Mucosa of stomach (tissue), 1 donor: ENCODE measurements at regions not wholly inside any gene's neighbourhood (a gene's known extent, or its start where the extent isn't known, plus 50 kb on each side); places are given as distances from the start of the nearest gene placed in this dataset.

Experiments
- H3K27me3 ChIP-seq: one replicate; pipeline ENCODE4 v1.7.0; 2013; ENCODE audit warnings: mild to moderate bottlenecking, low read length; ENCODE audit not compliant: control insufficient read depth, insufficient read depth
- H3K36me3 ChIP-seq: one replicate; pipeline ENCODE4 v1.7.0; 2013; ENCODE audit warnings: low read length; ENCODE audit not compliant: control insufficient read depth, insufficient read depth
- H3K4me1 ChIP-seq: one replicate; pipeline ENCODE4 v1.7.0; 2013; ENCODE audit warnings: mild to moderate bottlenecking, low read length; ENCODE audit not compliant: control insufficient read depth, insufficient read depth
- H3K4me3 ChIP-seq: one replicate; pipeline ENCODE4 v1.7.0; 2013; ENCODE audit warnings: low read length
- H3K9ac ChIP-seq: one replicate; pipeline ENCODE4 v1.7.0; 2013; ENCODE audit warnings: mild to moderate bottlenecking, low read length, moderate library complexity
- H3K9me3 ChIP-seq: one replicate; pipeline ENCODE4 v1.7.0; 2013; ENCODE audit warnings: mild to moderate bottlenecking, low read length, moderate library complexity; ENCODE audit not compliant: control insufficient read depth
- donor health status: Pancreatic carcinoma.

GRCh38 chr13:90121784-90122183 lies 1225.7 kb upstream of the MIR17HG start:
- Histone ChIP-seq H3K27me3 (no peaks in the 10 kb centered on the region), H3K9me3 (no peaks in the 10 kb centered on the region), H3K36me3 (no peaks in the 10 kb centered on the region), H3K9ac (no peak overlapping the region), H3K4me3 (no peak overlapping the region), H3K4me1 (no peaks in the 10 kb centered on the region)

GRCh38 chr13:90122531-90122930 lies 1225.0 kb upstream of the MIR17HG start:
- Histone ChIP-seq H3K9ac (no peak overlapping the region), H3K27me3 (no peaks in the 10 kb centered on the region), H3K4me1 (no peaks in the 10 kb centered on the region), H3K9me3 (no peaks in the 10 kb centered on the region), H3K36me3 (no peaks in the 10 kb centered on the region), H3K4me3 (no peak overlapping the region)

- H3K36me3 ChIP-seq, result no peaks in the 10 kb centered on the region
- H3K27me3 ChIP-seq, result no peaks in the 10 kb centered on the region
- H3K9me3 ChIP-seq, result no peaks in the 10 kb centered on the region
Observed at GRCh38 chr13:90135558-90135957, 1211.9 kb upstream of the MIR17HG start.

GRCh38 chr13:90142251-90142650 lies 1205.2 kb upstream of the MIR17HG start:
- H3K9ac ChIP-seq, result no peak overlapping the region
- no peaks in the 10 kb centered on the region for H3K4me1 ChIP-seq
- H3K27me3 ChIP-seq, result no peaks in the 10 kb centered on the region
- H3K36me3 ChIP-seq, result no peaks in the 10 kb centered on the region
- no peaks in the 10 kb centered on the region for H3K9me3 ChIP-seq
- no peak overlapping the region for H3K4me3 ChIP-seq

More at GRCh38 chr13:90135558-90135957, 1211.9 kb upstream of the MIR17HG start:
- Histone ChIP-seq H3K9ac (no peak overlapping the region), H3K4me3 (no peak overlapping the region), H3K4me1 (no peaks in the 10 kb centered on the region)

GRCh38 chr13:90154311-90154960 lies 1193.1 kb upstream of the MIR17HG start:
- no peak overlapping the region for H3K9ac ChIP-seq
- no peaks in the 10 kb centered on the region for H3K36me3 ChIP-seq

GRCh38 chr13:90156390-90156789 lies 1191.1 kb upstream of the MIR17HG start:
- no peaks in the 10 kb centered on the region for H3K36me3 ChIP-seq

More at GRCh38 chr13:90154311-90154960, 1193.1 kb upstream of the MIR17HG start:
- H3K4me1 ChIP-seq, result no peaks in the 10 kb centered on the region
- H3K9me3 ChIP-seq, result no peaks in the 10 kb centered on the region
- H3K4me3 ChIP-seq, result no peak overlapping the region
- no peaks in the 10 kb centered on the region for H3K27me3 ChIP-seq

GRCh38 chr13:90168953-90169352 lies 1178.5 kb upstream of the MIR17HG start:
- Histone ChIP-seq H3K27me3 (no peaks in the 10 kb centered on the region), H3K9ac (no peak overlapping the region), H3K4me3 (no peak overlapping the region), H3K9me3 (no peaks in the 10 kb centered on the region), H3K4me1 (no peaks in the 10 kb centered on the region), H3K36me3 (no peaks in the 10 kb centered on the region)

More at GRCh38 chr13:90156390-90156789, 1191.1 kb upstream of the MIR17HG start:
- H3K4me3 ChIP-seq, result no peak overlapping the region
- no peaks in the 10 kb centered on the region for H3K27me3 ChIP-seq
- no peaks in the 10 kb centered on the region for H3K9me3 ChIP-seq
- no peak overlapping the region for H3K9ac ChIP-seq
- H3K4me1 ChIP-seq, result no peaks in the 10 kb centered on the region

GRCh38 chr13:90170208-90170607 lies 1177.3 kb upstream of the MIR17HG start:
- Histone ChIP-seq H3K4me1 (no peaks in the 10 kb centered on the region), H3K27me3 (no peaks in the 10 kb centered on the region), H3K4me3 (no peak overlapping the region), H3K36me3 (no peaks in the 10 kb centered on the region), H3K9ac (no peak overlapping the region), H3K9me3 (no peaks in the 10 kb centered on the region)

GRCh38 chr13:90171649-90172048 lies 1175.8 kb upstream of the MIR17HG start:
- Histone ChIP-seq H3K36me3 (no peaks in the 10 kb centered on the region), H3K9ac (no peak overlapping the region), H3K4me1 (no peaks in the 10 kb centered on the region), H3K4me3 (no peak overlapping the region), H3K27me3 (no peaks in the 10 kb centered on the region), H3K9me3 (no peaks in the 10 kb centered on the region)

- Histone ChIP-seq H3K9me3 (no peaks in the 10 kb centered on the region), H3K36me3 (no peaks in the 10 kb centered on the region), H3K27me3 (no peaks in the 10 kb centered on the region), H3K4me3 (no peak overlapping the region), H3K4me1 (no peaks in the 10 kb centered on the region), H3K9ac (no peak overlapping the region)
Observed at GRCh38 chr13:90177512-90177911, 1170.0 kb upstream of the MIR17HG start.

- Histone ChIP-seq H3K9ac (no peak overlapping the region), H3K27me3 (no peaks in the 10 kb centered on the region), H3K9me3 (no peaks in the 10 kb centered on the region), H3K4me3 (no peak overlapping the region), H3K4me1 (no peaks in the 10 kb centered on the region), H3K36me3 (no peaks in the 10 kb centered on the region)
Observed at GRCh38 chr13:90184355-90184754, 1163.1 kb upstream of the MIR17HG start.

- Histone ChIP-seq H3K27me3 (no peaks in the 10 kb centered on the region), H3K9me3 (no peaks in the 10 kb centered on the region), H3K4me3 (no peak overlapping the region), H3K4me1 (no peaks in the 10 kb centered on the region), H3K36me3 (no peaks in the 10 kb centered on the region), H3K9ac (no peak overlapping the region)
Observed at GRCh38 chr13:90185734-90186133, 1161.8 kb upstream of the MIR17HG start.
